ENCODE measurements at regions not wholly inside any gene's neighbourhood (a gene's known extent, or its start where the extent isn't known, plus 50 kb on each side); places are given as distances from the start of the nearest gene placed in this dataset.

DNA sequence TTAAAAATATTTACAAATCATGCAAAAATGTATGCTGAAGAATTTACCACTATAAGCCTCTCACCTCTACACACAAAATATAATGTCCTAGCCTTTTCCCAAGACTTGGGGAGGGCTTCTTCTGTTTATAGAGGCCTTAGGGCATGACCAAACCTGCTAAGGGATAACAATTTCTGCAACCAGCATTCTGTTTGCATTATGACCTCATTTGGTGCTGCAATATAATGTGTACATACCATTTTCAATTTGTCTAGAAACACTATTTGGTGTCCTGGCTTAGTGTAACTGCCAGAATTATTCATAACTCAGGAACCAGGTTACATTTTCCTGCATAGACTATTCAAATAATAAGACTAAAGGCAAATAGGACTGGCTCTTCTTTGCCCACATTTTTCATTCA is 446.6 kb upstream of the SORCS1 start (continued):
- TF ChIP-seq KDM1A (IDR thresholded peaks at IDR 0.05; ENCODE audit: low read depth) (no peak), RCOR1 (IDR thresholded peaks at IDR 0.05; ENCODE audit: low read depth, low read length) (no peak), BHLHE40 (IDR thresholded peaks at IDR 0.05; ENCODE audit: low read depth, low read length) (no peak), RARB (CRISPR knock-in tag; IDR thresholded peaks at IDR 0.05) (no peak), HOXA7 (CRISPR knock-in tag; IDR thresholded peaks at IDR 0.05) (no peak), NFE2L2 (conservative IDR thresholded peaks at IDR 0.05; ENCODE audit: low read length) (no peak), ZFP36 (IDR thresholded peaks at IDR 0.05; ENCODE audit: borderline replicate concordance, partially characterized antibody) (no peak), KDM5A (IDR thresholded peaks at IDR 0.05) (no peak)
- TF ChIP-seq, protein P1, sequence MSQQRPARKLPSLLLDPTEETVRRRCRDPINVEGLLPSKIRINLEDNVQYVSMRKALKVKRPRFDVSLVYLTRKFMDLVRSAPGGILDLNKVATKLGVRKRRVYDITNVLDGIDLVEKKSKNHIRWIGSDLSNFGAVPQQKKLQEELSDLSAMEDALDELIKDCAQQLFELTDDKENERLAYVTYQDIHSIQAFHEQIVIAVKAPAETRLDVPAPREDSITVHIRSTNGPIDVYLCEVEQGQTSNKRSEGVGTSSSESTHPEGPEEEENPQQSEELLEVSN (IDR thresholded peaks at IDR 0.05; ENCODE audit: borderline replicate concordance, low read depth), result no peak
- TF ChIP-seq, protein P2, sequence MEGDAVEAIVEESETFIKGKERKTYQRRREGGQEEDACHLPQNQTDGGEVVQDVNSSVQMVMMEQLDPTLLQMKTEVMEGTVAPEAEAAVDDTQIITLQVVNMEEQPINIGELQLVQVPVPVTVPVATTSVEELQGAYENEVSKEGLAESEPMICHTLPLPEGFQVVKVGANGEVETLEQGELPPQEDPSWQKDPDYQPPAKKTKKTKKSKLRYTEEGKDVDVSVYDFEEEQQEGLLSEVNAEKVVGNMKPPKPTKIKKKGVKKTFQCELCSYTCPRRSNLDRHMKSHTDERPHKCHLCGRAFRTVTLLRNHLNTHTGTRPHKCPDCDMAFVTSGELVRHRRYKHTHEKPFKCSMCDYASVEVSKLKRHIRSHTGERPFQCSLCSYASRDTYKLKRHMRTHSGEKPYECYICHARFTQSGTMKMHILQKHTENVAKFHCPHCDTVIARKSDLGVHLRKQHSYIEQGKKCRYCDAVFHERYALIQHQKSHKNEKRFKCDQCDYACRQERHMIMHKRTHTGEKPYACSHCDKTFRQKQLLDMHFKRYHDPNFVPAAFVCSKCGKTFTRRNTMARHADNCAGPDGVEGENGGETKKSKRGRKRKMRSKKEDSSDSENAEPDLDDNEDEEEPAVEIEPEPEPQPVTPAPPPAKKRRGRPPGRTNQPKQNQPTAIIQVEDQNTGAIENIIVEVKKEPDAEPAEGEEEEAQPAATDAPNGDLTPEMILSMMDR (IDR thresholded peaks at IDR 0.05), result no peak

DNA sequence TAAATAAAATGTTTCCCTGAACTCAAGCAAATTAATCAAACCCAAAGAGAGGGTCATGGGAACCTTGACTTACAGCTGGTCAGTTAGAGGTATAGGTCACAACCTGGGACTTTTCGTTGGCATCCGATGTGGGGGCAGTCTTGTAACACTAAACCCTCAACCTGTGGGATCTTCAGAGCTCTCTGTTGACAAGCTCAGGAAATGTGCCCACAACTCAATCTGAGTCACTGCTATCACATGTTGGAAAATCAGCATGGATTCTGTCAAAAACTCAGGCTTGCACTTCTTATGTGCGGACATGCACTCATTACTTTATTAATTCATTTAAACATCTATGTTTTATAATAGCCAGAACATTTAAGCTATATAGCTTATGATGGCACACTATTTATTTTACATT is 424.6 kb upstream of the SORCS1 start:
- Histone ChIP-seq H3K4me2 (no peak overlapping the region), H3K9me3 (no peaks in the 10 kb centered on the region; the same call in 1 of the 3 replicates), H3K4me1 (no peaks in the 10 kb centered on the region), H3K27ac (no peak overlapping the region), H3K4me3 (no peak overlapping the region)
- 19% methylated on average over 3 of the region's 3 CpGs for WGBS (ENCODE audit: missing lambda C conversion rate)
- ChIA-PET CTCF (interaction anchor here (1.3 kb wide), 1 partner anchor 8 kb away, joined by 3 read pairs; no protein-coding TSS in a partner anchor), POLR2A (no interaction called here)
- no peak for TF ChIP-seq BCL3 (IDR thresholded peaks at IDR 0.05)
- TF ChIP-seq RNF2 (IDR thresholded peaks at IDR 0.05; ENCODE audit: borderline replicate concordance, low read depth), result no peak
- TF ChIP-seq SREBF2 (IDR thresholded peaks at IDR 0.05), result no peak
- TF ChIP-seq, protein P2 (IDR thresholded peaks at IDR 0.05), result no peak
- TF ChIP-seq, protein P3, sequence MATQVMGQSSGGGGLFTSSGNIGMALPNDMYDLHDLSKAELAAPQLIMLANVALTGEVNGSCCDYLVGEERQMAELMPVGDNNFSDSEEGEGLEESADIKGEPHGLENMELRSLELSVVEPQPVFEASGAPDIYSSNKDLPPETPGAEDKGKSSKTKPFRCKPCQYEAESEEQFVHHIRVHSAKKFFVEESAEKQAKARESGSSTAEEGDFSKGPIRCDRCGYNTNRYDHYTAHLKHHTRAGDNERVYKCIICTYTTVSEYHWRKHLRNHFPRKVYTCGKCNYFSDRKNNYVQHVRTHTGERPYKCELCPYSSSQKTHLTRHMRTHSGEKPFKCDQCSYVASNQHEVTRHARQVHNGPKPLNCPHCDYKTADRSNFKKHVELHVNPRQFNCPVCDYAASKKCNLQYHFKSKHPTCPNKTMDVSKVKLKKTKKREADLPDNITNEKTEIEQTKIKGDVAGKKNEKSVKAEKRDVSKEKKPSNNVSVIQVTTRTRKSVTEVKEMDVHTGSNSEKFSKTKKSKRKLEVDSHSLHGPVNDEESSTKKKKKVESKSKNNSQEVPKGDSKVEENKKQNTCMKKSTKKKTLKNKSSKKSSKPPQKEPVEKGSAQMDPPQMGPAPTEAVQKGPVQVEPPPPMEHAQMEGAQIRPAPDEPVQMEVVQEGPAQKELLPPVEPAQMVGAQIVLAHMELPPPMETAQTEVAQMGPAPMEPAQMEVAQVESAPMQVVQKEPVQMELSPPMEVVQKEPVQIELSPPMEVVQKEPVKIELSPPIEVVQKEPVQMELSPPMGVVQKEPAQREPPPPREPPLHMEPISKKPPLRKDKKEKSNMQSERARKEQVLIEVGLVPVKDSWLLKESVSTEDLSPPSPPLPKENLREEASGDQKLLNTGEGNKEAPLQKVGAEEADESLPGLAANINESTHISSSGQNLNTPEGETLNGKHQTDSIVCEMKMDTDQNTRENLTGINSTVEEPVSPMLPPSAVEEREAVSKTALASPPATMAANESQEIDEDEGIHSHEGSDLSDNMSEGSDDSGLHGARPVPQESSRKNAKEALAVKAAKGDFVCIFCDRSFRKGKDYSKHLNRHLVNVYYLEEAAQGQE (IDR thresholded peaks at IDR 0.05), result no peak
- no peak for TF ChIP-seq CEBPB (IDR thresholded peaks at IDR 0.05)
- TF ChIP-seq, protein P4, sequence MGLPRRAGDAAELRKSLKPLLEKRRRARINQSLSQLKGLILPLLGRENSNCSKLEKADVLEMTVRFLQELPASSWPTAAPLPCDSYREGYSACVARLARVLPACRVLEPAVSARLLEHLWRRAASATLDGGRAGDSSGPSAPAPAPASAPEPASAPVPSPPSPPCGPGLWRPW (IDR thresholded peaks at IDR 0.05), result no peak
- no peak for TF ChIP-seq NR3C1 (IDR thresholded peaks at IDR 0.05)
- TF ChIP-seq ATOH8 (CRISPR knock-in tag; IDR thresholded peaks at IDR 0.05; ENCODE audit: low read depth), result no peak
- no peak for TF ChIP-seq POLR2A (IDR thresholded peaks at IDR 0.05; ENCODE audit: low read length)
- TF ChIP-seq FOXS1 (CRISPR knock-in tag; IDR thresholded peaks at IDR 0.05), result no peak
- TF ChIP-seq JUNB (IDR thresholded peaks at IDR 0.05), result no peak
- no peak for TF ChIP-seq JUN (IDR thresholded peaks at IDR 0.05)
- TF ChIP-seq, protein P5, sequence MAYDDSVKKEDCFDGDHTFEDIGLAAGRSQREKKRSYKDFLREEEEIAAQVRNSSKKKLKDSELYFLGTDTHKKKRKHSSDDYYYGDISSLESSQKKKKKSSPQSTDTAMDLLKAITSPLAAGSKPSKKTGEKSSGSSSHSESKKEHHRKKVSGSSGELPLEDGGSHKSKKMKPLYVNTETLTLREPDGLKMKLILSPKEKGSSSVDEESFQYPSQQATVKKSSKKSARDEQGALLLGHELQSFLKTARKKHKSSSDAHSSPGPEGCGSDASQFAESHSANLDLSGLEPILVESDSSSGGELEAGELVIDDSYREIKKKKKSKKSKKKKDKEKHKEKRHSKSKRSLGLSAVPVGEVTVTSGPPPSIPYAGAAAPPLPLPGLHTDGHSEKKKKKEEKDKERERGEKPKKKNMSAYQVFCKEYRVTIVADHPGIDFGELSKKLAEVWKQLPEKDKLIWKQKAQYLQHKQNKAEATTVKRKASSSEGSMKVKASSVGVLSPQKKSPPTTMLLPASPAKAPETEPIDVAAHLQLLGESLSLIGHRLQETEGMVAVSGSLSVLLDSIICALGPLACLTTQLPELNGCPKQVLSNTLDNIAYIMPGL (CRISPR knock-in tag; IDR thresholded peaks at IDR 0.05; ENCODE audit: borderline replicate concordance), result no peak
- FAIRE-seq (no peak), DNase-seq (ENCODE audit: low read depth in 1 of 2, low spot score in 1 of 2) (no peak), ATAC-seq (no peak)
